AG08395 (cell line): ENCODE measurements at regions not wholly inside any gene's neighbourhood (a gene's known extent, or its start where the extent isn't known, plus 50 kb on each side); places are given as distances from the start of the nearest gene placed in this dataset.

ENCODE experiments used
- DNase-seq: peaks from one replicate; pipeline ENCODE4 v3.0.0; 2012; ENCODE audit warnings: mixed read lengths, low spot score

GRCh38 chr15:29319823-29320222 lies 50.2 kb upstream of the NSMCE3 start:
- no peak for DNase-seq
